ENCODE measurements at regions not wholly inside any gene's neighbourhood (a gene's known extent, or its start where the extent isn't known, plus 50 kb on each side); places are given as distances from the start of the nearest gene placed in this dataset.

GRCh38 chr10:3336673-3337293 lies 164.2 kb upstream of the PITRM1 start:
- Histone ChIP-seq H3K4me3 (no peak overlapping the region), H3K4me1 (peaks cover 6% of the 10 kb centered on the region; the same call in 1 of the 2 replicates)

GRCh38 chr10:3333426-3333825 lies 160.8 kb upstream of the PITRM1 start:
- H3K4me2 ChIP-seq: no peak overlapping the region
- no peak for TF ChIP-seq Cebpa-rat (IDR thresholded peaks at IDR 0.05)

More at GRCh38 chr10:3336673-3337293, 164.2 kb upstream of the PITRM1 start:
- no peaks in the 10 kb centered on the region for H4K20me1 ChIP-seq
- TF ChIP-seq Cebpa-rat (IDR thresholded peaks at IDR 0.05): no peak
- no peak overlapping the region for H3K4me2 ChIP-seq
- 0 out of 2 replicates have a peak, but pooled peaks cover 4% of the 10 kb centered on the region for H3K9me3 ChIP-seq
- no peaks in the 10 kb centered on the region for H3K36me3 ChIP-seq
- no peaks in the 10 kb centered on the region for H3K27me3 ChIP-seq
- no peak overlapping the region for H3K9ac ChIP-seq
- H3K27ac ChIP-seq: no peak overlapping the region

GRCh38 chr10:3331690-3332230 lies 159.2 kb upstream of the PITRM1 start:
- Histone ChIP-seq H3K9me3 (0 out of 2 replicates have a peak, but pooled peaks cover 9% of the 10 kb centered on the region), H3K27ac (no peak overlapping the region), H3K4me3 (no peak overlapping the region), H3K9ac (no peak overlapping the region), H3K4me1 (peaks cover 6% of the 10 kb centered on the region; the same call in 1 of the 2 replicates), H3K4me2 (no peak overlapping the region), H3K27me3 (no peaks in the 10 kb centered on the region), H4K20me1 (no peaks in the 10 kb centered on the region), H3K36me3 (no peaks in the 10 kb centered on the region)
- TF ChIP-seq Cebpa-rat (IDR thresholded peaks at IDR 0.05): no peak

More at GRCh38 chr10:3333426-3333825, 160.8 kb upstream of the PITRM1 start:
- Histone ChIP-seq H3K9ac (no peak overlapping the region), H3K27ac (no peak overlapping the region), H3K4me1 (peaks cover 6% of the 10 kb centered on the region; the same call in 1 of the 2 replicates), H4K20me1 (no peaks in the 10 kb centered on the region), H3K4me3 (no peak overlapping the region), H3K9me3 (0 out of 2 replicates have a peak, but pooled peaks cover 9% of the 10 kb centered on the region), H3K36me3 (no peaks in the 10 kb centered on the region), H3K27me3 (no peaks in the 10 kb centered on the region)

GRCh38 chr10:3331187-3331586 lies 158.6 kb upstream of the PITRM1 start:
- Histone ChIP-seq H3K9me3 (0 out of 2 replicates have a peak, but pooled peaks cover 9% of the 10 kb centered on the region), H3K4me2 (no peak overlapping the region), H3K4me3 (no peak overlapping the region), H3K27me3 (no peaks in the 10 kb centered on the region), H3K27ac (no peak overlapping the region), H4K20me1 (no peaks in the 10 kb centered on the region), H3K9ac (no peak overlapping the region), H3K36me3 (no peaks in the 10 kb centered on the region), H3K4me1 (peaks cover 6% of the 10 kb centered on the region; the same call in 1 of the 2 replicates)
- no peak for TF ChIP-seq Cebpa-rat (IDR thresholded peaks at IDR 0.05)

- no peaks in the 10 kb centered on the region for H4K20me1 ChIP-seq
- no peak overlapping the region for H3K9ac ChIP-seq
- no peak for TF ChIP-seq Cebpa-rat (IDR thresholded peaks at IDR 0.05)
- no peak overlapping the region for H3K27ac ChIP-seq
- 0 out of 2 replicates have a peak, but pooled peaks cover 9% of the 10 kb centered on the region for H3K9me3 ChIP-seq
- H3K36me3 ChIP-seq: no peaks in the 10 kb centered on the region
- no peak overlapping the region for H3K4me2 ChIP-seq
- H3K4me1 ChIP-seq: peaks cover 6% of the 10 kb centered on the region; the same call in 1 of the 2 replicates
- H3K27me3 ChIP-seq: no peaks in the 10 kb centered on the region
- H3K4me3 ChIP-seq: no peak overlapping the region
Observed at GRCh38 chr10:3330663-3331062, 158.1 kb upstream of the PITRM1 start.

GRCh38 chr10:3325954-3326750 lies 153.6 kb upstream of the PITRM1 start:
- TF ChIP-seq Cebpa-rat (IDR thresholded peaks at IDR 0.05): no peak
- Histone ChIP-seq H3K9ac (no peak overlapping the region), H3K4me2 (no peak overlapping the region)

GRCh38 chr10:3324612-3325038 lies 152.0 kb upstream of the PITRM1 start:
- no peak overlapping the region for H3K27ac ChIP-seq
- H4K20me1 ChIP-seq: no peaks in the 10 kb centered on the region
- no peak overlapping the region for H3K4me3 ChIP-seq
- H3K27me3 ChIP-seq: no peaks in the 10 kb centered on the region
- TF ChIP-seq Cebpa-rat (IDR thresholded peaks at IDR 0.05): no peak
- no peaks in the 10 kb centered on the region for H3K4me1 ChIP-seq
- H3K9ac ChIP-seq: no peak overlapping the region
- no peaks in the 10 kb centered on the region for H3K36me3 ChIP-seq
- H3K4me2 ChIP-seq: no peak overlapping the region
- H3K9me3 ChIP-seq: peaks cover 10% of the 10 kb centered on the region

More at GRCh38 chr10:3325954-3326750, 153.6 kb upstream of the PITRM1 start:
- Histone ChIP-seq H3K9me3 (0 out of 2 replicates have a peak, but pooled peaks cover 2% of the 10 kb centered on the region), H3K27me3 (no peaks in the 10 kb centered on the region), H3K4me1 (no peaks in the 10 kb centered on the region), H3K4me3 (no peak overlapping the region), H3K36me3 (no peaks in the 10 kb centered on the region), H3K27ac (no peak overlapping the region), H4K20me1 (no peaks in the 10 kb centered on the region)

GRCh38 chr10:3323865-3324498 lies 151.4 kb upstream of the PITRM1 start:
- Histone ChIP-seq H3K27me3 (no peaks in the 10 kb centered on the region), H3K4me3 (no peak overlapping the region), H3K9ac (no peak overlapping the region), H3K4me2 (no peak overlapping the region), H3K9me3 (peaks cover 17% of the 10 kb centered on the region), H3K27ac (no peak overlapping the region), H3K4me1 (no peaks in the 10 kb centered on the region), H3K36me3 (no peaks in the 10 kb centered on the region), H4K20me1 (no peaks in the 10 kb centered on the region)
- no peak for TF ChIP-seq Cebpa-rat (IDR thresholded peaks at IDR 0.05)

GRCh38 chr10:3321123-3321522 lies 148.5 kb upstream of the PITRM1 start:
- H3K4me2 ChIP-seq: no peak overlapping the region
- no peaks in the 10 kb centered on the region for H4K20me1 ChIP-seq
- no peak for TF ChIP-seq Cebpa-rat (IDR thresholded peaks at IDR 0.05)
- no peak overlapping the region for H3K4me3 ChIP-seq
- no peaks in the 10 kb centered on the region for H3K4me1 ChIP-seq
- H3K27me3 ChIP-seq: no peaks in the 10 kb centered on the region
- no peak overlapping the region for H3K27ac ChIP-seq
- H3K9ac ChIP-seq: no peak overlapping the region
- H3K9me3 ChIP-seq: peaks cover 23% of the 10 kb centered on the region
- H3K36me3 ChIP-seq: no peaks in the 10 kb centered on the region
